ENCODE measurements at regions not wholly inside any gene's neighbourhood (a gene's known extent, or its start where the extent isn't known, plus 50 kb on each side); places are given as distances from the start of the nearest gene placed in this dataset.

- no peak for TF ChIP-seq GMEB2 (CRISPR knock-in tag; IDR thresholded peaks at IDR 0.05; ENCODE audit: low read depth)
- TF ChIP-seq RFXANK (CRISPR knock-in tag; IDR thresholded peaks at IDR 0.05): no peak
- no peak for TF ChIP-seq ZNF282 (IDR thresholded peaks at IDR 0.05; ENCODE audit: partially characterized antibody)
- TF ChIP-seq SRSF4 (IDR thresholded peaks at IDR 0.05; ENCODE audit: low read depth, low read length, poor library complexity, severe bottlenecking): no peak
- no peak for TF ChIP-seq PRDM10 (CRISPR knock-in tag; IDR thresholded peaks at IDR 0.05; ENCODE audit: low read depth)
- TF ChIP-seq ZNF503 (CRISPR knock-in tag; IDR thresholded peaks at IDR 0.05): no peak
- TF ChIP-seq ZNF432 (CRISPR knock-in tag; IDR thresholded peaks at IDR 0.05; ENCODE audit: borderline replicate concordance): no peak
- no peak; the same call in 1 of the 2 replicates for TF ChIP-seq SRY (CRISPR knock-in tag; IDR thresholded peaks at IDR 0.05)
- no peak for TF ChIP-seq PCBP2 (optimal IDR thresholded peaks at IDR 0.05; ENCODE audit: low read depth, low read length, poor library complexity, severe bottlenecking)
- TF ChIP-seq HNRNPH1 (optimal IDR thresholded peaks at IDR 0.05; ENCODE audit: low read depth, low read length): no peak
- no peak for TF ChIP-seq GATA4 (IDR thresholded peaks at IDR 0.05; ENCODE audit: borderline replicate concordance, low read depth)
- 0 out of 2 replicates have a peak, but pooled peaks have one; percentile 5 for TF ChIP-seq RBFOX2 (IDR thresholded peaks at IDR 0.05; ENCODE audit: low read depth, low read length)
- no peak for TF ChIP-seq HOXA5 (CRISPR knock-in tag; IDR thresholded peaks at IDR 0.05)
- no peak for TF ChIP-seq ZSCAN21 (CRISPR knock-in tag; IDR thresholded peaks at IDR 0.05; ENCODE audit: borderline replicate concordance)
- TF ChIP-seq HNRNPK (IDR thresholded peaks at IDR 0.05; ENCODE audit: low read depth, low read length, poor library complexity, severe bottlenecking): no peak
- no peak for TF ChIP-seq NCOA5 (CRISPR knock-in tag; IDR thresholded peaks at IDR 0.05)
Measured at GRCh38 chr20:48373555-48373934, 454.3 kb downstream of the PREX1 start (continued).
